IMR-90 (cell line): ENCODE measurements at regions not wholly inside any gene's neighbourhood (a gene's known extent, or its start where the extent isn't known, plus 50 kb on each side); places are given as distances from the start of the nearest gene placed in this dataset.

Experiments used
- CEBPB ChIP-seq: IDR thresholded peaks from 2 replicates; pipeline ENCODE4 v1.6.1; 2012; ENCODE audit warnings: low read depth, low read length, improper control_type of control experiment
- CHD1 ChIP-seq: IDR thresholded peaks from 2 replicates; pipeline ENCODE4 v1.6.1; 2012; ENCODE audit warnings: low read depth, low read length, improper control_type of control experiment
- MAZ ChIP-seq: IDR thresholded peaks from 2 replicates; pipeline ENCODE4 v1.6.1; 2012; ENCODE audit warnings: low read depth, mild to moderate bottlenecking, low read length, improper control_type of control experiment, moderate library complexity, borderline replicate concordance
- MXI1 ChIP-seq: IDR thresholded peaks from 2 replicates; pipeline ENCODE4 v1.6.1; 2012; ENCODE audit warnings: low read depth, mild to moderate bottlenecking, low read length, moderate library complexity, borderline replicate concordance
- RAD21 ChIP-seq: IDR thresholded peaks from 2 replicates; pipeline ENCODE4 v1.6.1; 2012; ENCODE audit warnings: low read length, improper control_type of control experiment
- TF ChIP-seq, protein P1 (sequence below): conservative IDR thresholded peaks from 2 replicates; pipeline ENCODE4 v1.5.1; 2012; ENCODE audit warnings: mild to moderate bottlenecking, low read depth, low read length, improper control_type of control experiment
- TF ChIP-seq, protein P2 (sequence below): fragments of 150-350 bp; IDR thresholded peaks from 2 replicates; pipeline ENCODE4 v1.6.1; 2017; ENCODE audit warnings: mild to moderate bottlenecking, antibody characterized with exemption, low read length, low read depth
- TF ChIP-seq, protein P3 (sequence below): fragments of 150-350 bp; IDR thresholded peaks from 2 replicates; pipeline ENCODE4 v1.6.1; 2016; ENCODE audit warnings: low read depth, mild to moderate bottlenecking, low read length, moderate library complexity, borderline replicate concordance

DNA sequence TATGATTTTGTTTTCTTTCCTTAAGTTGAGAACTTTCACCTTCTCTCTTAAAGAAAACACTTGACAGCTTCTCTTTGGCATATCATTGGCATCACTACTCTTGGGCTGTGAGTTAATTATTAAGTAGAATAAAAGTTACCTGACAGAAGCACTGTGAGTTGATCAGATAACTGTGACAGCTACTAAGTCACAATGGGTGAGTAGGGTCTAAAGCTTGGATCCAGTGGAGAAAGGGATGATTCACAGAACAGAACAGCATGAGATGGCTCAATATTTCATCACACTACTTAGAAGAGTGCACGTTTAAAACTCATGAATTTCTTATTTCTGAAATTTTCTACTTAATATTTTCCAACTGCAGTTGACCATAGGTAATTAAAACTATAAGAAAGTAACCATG, 268.5 kb upstream of the NMUR2 start:
- TF ChIP-seq, protein P1, sequence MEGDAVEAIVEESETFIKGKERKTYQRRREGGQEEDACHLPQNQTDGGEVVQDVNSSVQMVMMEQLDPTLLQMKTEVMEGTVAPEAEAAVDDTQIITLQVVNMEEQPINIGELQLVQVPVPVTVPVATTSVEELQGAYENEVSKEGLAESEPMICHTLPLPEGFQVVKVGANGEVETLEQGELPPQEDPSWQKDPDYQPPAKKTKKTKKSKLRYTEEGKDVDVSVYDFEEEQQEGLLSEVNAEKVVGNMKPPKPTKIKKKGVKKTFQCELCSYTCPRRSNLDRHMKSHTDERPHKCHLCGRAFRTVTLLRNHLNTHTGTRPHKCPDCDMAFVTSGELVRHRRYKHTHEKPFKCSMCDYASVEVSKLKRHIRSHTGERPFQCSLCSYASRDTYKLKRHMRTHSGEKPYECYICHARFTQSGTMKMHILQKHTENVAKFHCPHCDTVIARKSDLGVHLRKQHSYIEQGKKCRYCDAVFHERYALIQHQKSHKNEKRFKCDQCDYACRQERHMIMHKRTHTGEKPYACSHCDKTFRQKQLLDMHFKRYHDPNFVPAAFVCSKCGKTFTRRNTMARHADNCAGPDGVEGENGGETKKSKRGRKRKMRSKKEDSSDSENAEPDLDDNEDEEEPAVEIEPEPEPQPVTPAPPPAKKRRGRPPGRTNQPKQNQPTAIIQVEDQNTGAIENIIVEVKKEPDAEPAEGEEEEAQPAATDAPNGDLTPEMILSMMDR: no peak
- TF ChIP-seq MXI1: no peak
- TF ChIP-seq, protein P2, sequence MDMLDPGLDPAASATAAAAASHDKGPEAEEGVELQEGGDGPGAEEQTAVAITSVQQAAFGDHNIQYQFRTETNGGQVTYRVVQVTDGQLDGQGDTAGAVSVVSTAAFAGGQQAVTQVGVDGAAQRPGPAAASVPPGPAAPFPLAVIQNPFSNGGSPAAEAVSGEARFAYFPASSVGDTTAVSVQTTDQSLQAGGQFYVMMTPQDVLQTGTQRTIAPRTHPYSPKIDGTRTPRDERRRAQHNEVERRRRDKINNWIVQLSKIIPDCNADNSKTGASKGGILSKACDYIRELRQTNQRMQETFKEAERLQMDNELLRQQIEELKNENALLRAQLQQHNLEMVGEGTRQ: no peak
- no peak for TF ChIP-seq CHD1
- no peak for TF ChIP-seq RAD21
- no peak for TF ChIP-seq MAZ
- no peak for TF ChIP-seq CEBPB
- TF ChIP-seq, protein P3, sequence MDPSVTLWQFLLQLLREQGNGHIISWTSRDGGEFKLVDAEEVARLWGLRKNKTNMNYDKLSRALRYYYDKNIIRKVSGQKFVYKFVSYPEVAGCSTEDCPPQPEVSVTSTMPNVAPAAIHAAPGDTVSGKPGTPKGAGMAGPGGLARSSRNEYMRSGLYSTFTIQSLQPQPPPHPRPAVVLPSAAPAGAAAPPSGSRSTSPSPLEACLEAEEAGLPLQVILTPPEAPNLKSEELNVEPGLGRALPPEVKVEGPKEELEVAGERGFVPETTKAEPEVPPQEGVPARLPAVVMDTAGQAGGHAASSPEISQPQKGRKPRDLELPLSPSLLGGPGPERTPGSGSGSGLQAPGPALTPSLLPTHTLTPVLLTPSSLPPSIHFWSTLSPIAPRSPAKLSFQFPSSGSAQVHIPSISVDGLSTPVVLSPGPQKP: no peak
